ENCODE measurements at regions not wholly inside any gene's neighbourhood (a gene's known extent, or its start where the extent isn't known, plus 50 kb on each side); places are given as distances from the start of the nearest gene placed in this dataset.
"Not testable (repeated sequence)": the region's sequence is repeated elsewhere in the genome, so short reads cannot be mapped to it uniquely, and the experiment has no call there.

DNA sequence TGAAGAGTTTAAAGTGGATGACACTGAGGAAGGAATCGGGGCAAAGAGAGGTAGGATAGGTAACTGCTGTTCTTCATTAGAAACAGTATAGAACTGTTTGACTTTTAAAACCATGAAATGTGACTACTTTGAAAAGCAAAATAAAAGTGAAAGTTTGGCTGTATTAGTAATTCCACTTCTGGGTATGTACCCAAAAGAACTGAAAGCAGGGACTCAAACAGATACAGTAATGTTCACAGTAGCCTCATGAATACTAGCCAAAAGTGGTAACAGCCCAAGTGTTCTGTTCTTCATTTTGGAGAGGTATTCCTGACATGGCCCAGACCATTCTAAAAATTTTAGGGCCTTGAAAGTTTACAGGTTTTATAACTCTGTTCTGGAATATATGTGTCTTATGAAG lies 1055.4 kb downstream of the TBL1XR1 start:
- intact Hi-C loops (cut with DNase I; ENCODE audit: low total_unique reads): no loop called here
- TF ChIP-seq, protein P1, sequence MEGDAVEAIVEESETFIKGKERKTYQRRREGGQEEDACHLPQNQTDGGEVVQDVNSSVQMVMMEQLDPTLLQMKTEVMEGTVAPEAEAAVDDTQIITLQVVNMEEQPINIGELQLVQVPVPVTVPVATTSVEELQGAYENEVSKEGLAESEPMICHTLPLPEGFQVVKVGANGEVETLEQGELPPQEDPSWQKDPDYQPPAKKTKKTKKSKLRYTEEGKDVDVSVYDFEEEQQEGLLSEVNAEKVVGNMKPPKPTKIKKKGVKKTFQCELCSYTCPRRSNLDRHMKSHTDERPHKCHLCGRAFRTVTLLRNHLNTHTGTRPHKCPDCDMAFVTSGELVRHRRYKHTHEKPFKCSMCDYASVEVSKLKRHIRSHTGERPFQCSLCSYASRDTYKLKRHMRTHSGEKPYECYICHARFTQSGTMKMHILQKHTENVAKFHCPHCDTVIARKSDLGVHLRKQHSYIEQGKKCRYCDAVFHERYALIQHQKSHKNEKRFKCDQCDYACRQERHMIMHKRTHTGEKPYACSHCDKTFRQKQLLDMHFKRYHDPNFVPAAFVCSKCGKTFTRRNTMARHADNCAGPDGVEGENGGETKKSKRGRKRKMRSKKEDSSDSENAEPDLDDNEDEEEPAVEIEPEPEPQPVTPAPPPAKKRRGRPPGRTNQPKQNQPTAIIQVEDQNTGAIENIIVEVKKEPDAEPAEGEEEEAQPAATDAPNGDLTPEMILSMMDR (IDR thresholded peaks at IDR 0.05): no peak
- TF ChIP-seq POLR2A (IDR thresholded peaks at IDR 0.05): no peak
- DNase-seq (ENCODE audit: low spot score in 2 of 2): no peak
- 85 to 97% methylated on average over 1 of the region's 1 CpG for whole genome bisulfite sequencing, 2 donors
- no peak overlapping the region for H3K4me3 ChIP-seq (ENCODE audit: low read depth, poor library complexity, severe bottlenecking)

DNA sequence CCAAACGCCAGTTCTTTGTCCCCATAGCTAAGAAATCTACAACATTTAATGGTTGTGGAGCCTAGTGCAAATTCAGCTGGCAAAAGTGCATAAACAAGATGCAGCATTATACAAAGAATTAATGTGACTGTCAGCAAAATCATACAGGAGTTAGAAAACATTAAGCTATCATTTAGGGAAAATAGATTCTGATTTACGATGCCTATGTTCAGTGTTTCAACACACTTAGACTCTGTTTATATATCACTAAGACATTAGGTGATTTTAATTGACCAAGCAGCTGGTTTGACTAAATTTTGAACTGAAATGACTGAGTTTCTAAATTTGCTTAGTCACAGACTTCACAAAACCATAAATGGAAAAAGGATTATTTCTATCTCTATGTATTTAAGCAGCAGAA lies 1076.8 kb downstream of the TBL1XR1 start:
- H3K4me3 ChIP-seq (ENCODE audit: low read depth, poor library complexity, severe bottlenecking): no peak overlapping the region
- DNase-seq (ENCODE audit: low spot score in 2 of 2): no peak
- TF ChIP-seq POLR2A (IDR thresholded peaks at IDR 0.05): no peak
- TF ChIP-seq, protein P1 (IDR thresholded peaks at IDR 0.05): no peak
- intact Hi-C loops (cut with DNase I; ENCODE audit: low total_unique reads): no loop called here
- WGBS, 2 donors: 65 to 66% methylated on average over 2 of the region's 2 CpGs

DNA sequence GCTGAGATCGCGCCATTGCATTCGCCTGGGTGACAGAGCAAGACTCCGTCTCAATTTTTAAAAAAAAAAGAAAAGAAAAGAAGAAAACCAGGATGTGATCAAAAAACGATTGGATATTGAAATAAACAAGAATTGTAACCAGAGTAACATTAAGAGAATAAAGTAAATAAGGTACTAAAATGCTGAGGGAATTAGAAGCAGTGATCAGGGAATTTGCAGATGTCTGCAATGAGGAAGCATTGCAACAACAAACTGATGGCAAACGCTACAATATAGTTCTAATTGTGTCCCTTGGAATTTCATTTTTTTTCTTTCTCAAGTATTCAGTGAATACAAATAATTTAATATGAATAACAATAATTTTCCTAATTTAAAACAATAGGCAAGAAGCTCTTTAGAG lies 1077.5 kb downstream of the TBL1XR1 start:
- TF ChIP-seq, protein P1 (IDR thresholded peaks at IDR 0.05): no peak
- TF ChIP-seq POLR2A (IDR thresholded peaks at IDR 0.05): no peak
- intact Hi-C loops (cut with DNase I; ENCODE audit: low total_unique reads): no loop called here
- WGBS, 2 donors: 81 to 82% methylated on average over 6 of the region's 6 CpGs
- H3K4me3 ChIP-seq (ENCODE audit: low read depth, poor library complexity, severe bottlenecking): no peak overlapping the region
- DNase-seq (ENCODE audit: low spot score in 2 of 2): no peak

- no peak overlapping the region for H3K4me3 ChIP-seq (ENCODE audit: low read depth, poor library complexity, severe bottlenecking)
- DNase-seq (ENCODE audit: low spot score in 2 of 2): no peak
- intact Hi-C loops (cut with DNase I; ENCODE audit: low total_unique reads): no loop called here
- 84 to 89% methylated on average over 2 of the region's 2 CpGs for WGBS, 2 donors
- TF ChIP-seq POLR2A (IDR thresholded peaks at IDR 0.05): no peak
- TF ChIP-seq, protein P1 (IDR thresholded peaks at IDR 0.05): no peak
These were observed 1090.9 kb downstream of the TBL1XR1 start for GRCh38 chr3:176106380-176106779.

DNA sequence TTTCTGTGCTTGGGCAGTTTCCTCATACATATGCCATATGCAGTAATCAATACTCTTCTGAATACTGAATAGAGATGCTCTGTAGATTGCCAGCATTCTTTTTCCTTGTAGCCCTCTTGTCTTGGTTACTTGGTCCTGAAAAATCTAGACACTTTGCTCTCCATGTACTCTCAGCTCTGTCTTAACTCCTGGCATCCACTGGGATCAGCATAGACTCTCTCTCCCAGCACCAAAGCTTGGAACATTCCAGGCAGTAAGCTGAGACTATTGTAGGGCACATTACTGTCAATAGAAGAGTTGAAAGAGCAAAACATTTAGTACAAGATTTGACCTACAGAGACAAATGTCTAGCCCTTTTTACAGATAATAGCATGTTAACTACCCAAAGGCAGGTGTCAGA lies 1100.3 kb downstream of the TBL1XR1 start:
- intact Hi-C loops (cut with DNase I; ENCODE audit: low total_unique reads): loop anchor here (5.0 kb wide), 1 partner anchor 190 kb away; no protein-coding TSS in a partner anchor
- DNase-seq (ENCODE audit: low spot score in 2 of 2): no peak
- no peak overlapping the region for H3K4me3 ChIP-seq (ENCODE audit: low read depth, poor library complexity, severe bottlenecking)
- TF ChIP-seq POLR2A (IDR thresholded peaks at IDR 0.05): no peak
- TF ChIP-seq, protein P1 (IDR thresholded peaks at IDR 0.05): no peak

GRCh38 chr3:176093892-176094291 lies 1103.4 kb downstream of the TBL1XR1 start:
- DNase-seq (ENCODE audit: low spot score in 2 of 2); intact Hi-C loops (cut with DNase I; ENCODE audit: low total_unique reads); H3K4me3 ChIP-seq (ENCODE audit: low read depth, poor library complexity, severe bottlenecking): not testable (repeated sequence)
- WGBS, 2 donors: 56 to 57% methylated on average over 1 of the region's 1 CpG

Measured in lower leg skin (tissue), 4 donors.